SU-DHL-6 (cell line): ENCODE measurements at regions not wholly inside any gene's neighbourhood (a gene's known extent, or its start where the extent isn't known, plus 50 kb on each side); places are given as distances from the start of the nearest gene placed in this dataset.

Experiments
- EZH2phosphoT487 ChIP-seq: fragments of 200-600 bp; sonication (generic), shearing (Covaris generic); conservative IDR thresholded peaks from 2 replicates; pipeline ENCODE4 v1.6.1; 2018; ENCODE audit warnings: mild to moderate bottlenecking, antibody characterized with exemption, low read length, moderate library complexity, mixed read lengths
- TF ChIP-seq, protein P1 (sequence below): fragments of 200-600 bp; sonication (generic); IDR thresholded peaks from one replicate; pipeline ENCODE4 v1.5.1; 2017; ENCODE audit warnings: antibody characterized with exemption, mild to moderate bottlenecking, low read length, moderate library complexity; ENCODE audit not compliant: insufficient read depth, poor library complexity, severe bottlenecking

DNA sequence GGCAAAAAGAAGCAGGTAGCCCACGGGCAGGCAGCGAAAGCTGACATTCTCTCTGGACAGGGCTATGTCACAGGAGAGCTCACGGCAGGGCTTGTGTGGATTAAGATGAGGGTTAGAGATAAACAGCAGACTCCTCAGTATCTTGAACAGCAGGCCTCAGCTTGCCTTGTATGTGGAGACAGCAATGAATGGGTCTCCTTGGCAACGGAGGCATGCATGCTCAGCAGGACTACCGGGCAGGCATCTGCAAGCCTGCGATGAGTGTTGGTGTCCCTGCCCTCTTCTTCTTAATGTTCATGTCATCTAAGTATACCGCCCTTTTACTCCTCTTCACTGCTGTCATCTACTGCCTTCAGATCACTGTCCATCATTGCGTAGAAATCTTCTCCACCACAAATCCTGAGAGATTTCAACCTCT lies 81.9 kb upstream of the C1GALT1 start:
- TF ChIP-seq, protein P1, sequence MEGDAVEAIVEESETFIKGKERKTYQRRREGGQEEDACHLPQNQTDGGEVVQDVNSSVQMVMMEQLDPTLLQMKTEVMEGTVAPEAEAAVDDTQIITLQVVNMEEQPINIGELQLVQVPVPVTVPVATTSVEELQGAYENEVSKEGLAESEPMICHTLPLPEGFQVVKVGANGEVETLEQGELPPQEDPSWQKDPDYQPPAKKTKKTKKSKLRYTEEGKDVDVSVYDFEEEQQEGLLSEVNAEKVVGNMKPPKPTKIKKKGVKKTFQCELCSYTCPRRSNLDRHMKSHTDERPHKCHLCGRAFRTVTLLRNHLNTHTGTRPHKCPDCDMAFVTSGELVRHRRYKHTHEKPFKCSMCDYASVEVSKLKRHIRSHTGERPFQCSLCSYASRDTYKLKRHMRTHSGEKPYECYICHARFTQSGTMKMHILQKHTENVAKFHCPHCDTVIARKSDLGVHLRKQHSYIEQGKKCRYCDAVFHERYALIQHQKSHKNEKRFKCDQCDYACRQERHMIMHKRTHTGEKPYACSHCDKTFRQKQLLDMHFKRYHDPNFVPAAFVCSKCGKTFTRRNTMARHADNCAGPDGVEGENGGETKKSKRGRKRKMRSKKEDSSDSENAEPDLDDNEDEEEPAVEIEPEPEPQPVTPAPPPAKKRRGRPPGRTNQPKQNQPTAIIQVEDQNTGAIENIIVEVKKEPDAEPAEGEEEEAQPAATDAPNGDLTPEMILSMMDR: no peak
- TF ChIP-seq EZH2phosphoT487: no peak
